Jurkat, Clone E6-1 (cell line): ENCODE measurements at regions not wholly inside any gene's neighbourhood (a gene's known extent, or its start where the extent isn't known, plus 50 kb on each side); places are given as distances from the start of the nearest gene placed in this dataset.

Source experiments
- DNase-seq: peaks from one replicate; pipeline ENCODE4 v3.0.0-alpha.2; 2011; ENCODE audit warnings: low read depth, low spot score
- H3K4me3 ChIP-seq: 2 replicates; pipeline ENCODE4 v1.5.1; 2011; ENCODE audit warnings: mild to moderate bottlenecking, low read length, control low read depth, moderate library complexity

DNA sequence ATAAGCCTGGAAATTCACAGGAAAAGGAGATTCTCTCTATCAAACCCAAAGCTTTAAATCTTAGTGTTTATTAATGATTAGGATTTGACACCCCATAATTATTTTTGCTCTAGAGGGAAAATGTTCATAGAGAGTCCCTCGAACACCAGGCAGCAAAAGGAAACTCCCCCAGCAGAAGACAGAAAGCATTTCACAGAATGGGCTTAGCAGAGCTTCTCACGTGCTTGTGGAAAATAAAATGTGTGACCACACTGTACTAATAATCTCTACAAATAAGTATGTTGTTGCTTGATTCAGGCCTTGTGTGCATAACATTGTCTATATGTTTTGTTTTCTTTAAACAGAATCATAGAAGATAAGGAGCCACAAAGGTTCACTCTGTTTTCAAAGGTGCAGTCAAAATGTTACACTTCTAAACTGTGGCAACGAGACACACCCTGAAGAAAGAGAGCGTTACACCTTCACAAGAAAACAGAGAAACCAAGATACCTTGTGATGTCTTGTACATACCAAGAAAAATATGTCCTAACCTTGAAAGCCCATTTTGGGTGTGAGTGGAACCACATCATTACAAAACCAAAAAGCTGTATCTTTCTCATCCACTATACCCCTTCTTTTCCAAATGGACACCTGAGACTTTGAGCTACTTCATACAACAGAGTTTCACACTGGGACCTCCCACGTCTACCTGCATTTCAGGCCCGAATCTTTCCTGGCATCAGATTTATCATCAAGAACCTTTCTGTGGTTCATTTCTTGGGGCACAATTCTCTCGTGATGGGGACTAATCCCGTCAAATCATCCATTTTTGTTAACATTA lies 282.5 kb downstream of the ETS1 start:
- H3K4me3 ChIP-seq, result no peak overlapping the region
- no peak for DNase-seq

DNA sequence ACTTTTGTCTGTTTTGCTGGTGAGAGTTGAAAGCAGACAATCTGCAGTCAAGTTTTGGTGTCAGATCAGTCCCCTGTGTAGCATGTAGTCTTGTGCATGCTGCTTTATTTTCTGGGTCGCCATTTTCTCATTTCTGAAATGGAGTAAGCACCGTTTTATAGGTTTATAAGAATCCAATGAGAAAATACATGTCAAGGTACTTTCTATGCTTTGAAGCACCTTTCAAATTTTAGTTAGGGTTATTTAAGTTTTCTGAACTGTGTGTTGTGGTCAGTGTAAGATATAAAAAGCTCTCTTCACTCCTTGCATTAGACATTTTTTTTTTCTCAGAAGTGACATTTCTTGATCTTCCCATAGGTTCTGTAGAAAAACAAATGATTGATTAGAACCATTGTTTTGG lies 283.2 kb downstream of the ETS1 start:
- DNase-seq, result no peak
- H3K4me3 ChIP-seq, result no peak overlapping the region

DNA sequence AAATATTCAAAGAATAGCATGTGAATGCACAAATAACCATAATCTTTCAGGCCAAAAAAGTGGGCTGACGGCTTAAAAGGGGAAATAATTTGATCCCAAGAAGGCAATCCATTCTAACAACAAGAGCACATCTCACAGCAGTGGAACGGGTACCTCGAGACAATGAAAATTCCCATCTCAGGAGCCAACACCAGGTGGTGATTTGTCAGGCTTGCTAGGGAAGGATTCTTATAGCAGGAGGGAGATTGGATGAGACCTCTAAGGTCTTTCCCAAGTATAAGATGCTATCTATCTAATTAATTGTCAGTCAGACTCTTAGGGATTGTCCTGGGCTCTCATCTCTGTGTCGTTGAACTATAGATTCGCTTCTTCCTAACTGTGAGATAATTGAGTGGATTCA lies 284.0 kb downstream of the ETS1 start:
- H3K4me3 ChIP-seq, result no peak overlapping the region
- no peak for DNase-seq

DNA sequence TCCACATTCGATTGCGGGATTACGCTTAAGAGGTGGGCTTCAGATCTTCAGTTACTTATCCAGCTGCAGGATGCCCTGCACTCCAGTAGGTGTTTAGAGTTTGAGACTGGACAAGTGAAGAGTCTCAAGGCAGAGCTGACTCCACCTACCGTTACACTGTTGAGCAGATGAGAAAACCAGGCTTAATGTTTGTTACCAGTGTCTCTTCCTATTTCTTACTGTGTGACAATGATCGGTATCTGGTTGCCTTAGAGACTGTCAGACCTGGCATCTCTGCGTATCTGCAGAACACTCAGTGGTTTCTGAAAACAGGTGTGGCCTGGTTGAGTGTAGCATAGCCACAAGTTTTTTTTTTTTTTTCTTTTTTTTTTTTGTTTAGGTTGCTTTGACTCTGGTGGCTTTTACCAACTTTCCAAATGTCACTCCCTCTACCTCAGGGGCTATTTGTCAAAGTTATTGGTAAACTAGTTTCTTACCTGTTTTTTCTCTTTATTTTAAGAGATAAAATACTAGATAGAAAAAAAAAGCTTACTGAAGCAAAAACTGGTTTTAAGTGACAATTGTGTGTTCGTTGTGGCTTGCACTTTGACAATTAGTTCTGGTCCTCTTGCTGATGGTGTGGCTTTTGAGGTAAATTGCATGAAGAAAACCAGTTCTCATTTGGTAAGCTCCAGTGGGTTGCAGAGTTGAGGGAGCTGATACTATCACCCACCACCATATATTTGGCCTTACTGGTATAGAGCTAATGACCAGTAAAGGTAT lies 284.8 kb downstream of the ETS1 start:
- H3K4me3 ChIP-seq, result peak overlapping the region; percentile 51
- DNase-seq, result peak; percentile 100

DNA sequence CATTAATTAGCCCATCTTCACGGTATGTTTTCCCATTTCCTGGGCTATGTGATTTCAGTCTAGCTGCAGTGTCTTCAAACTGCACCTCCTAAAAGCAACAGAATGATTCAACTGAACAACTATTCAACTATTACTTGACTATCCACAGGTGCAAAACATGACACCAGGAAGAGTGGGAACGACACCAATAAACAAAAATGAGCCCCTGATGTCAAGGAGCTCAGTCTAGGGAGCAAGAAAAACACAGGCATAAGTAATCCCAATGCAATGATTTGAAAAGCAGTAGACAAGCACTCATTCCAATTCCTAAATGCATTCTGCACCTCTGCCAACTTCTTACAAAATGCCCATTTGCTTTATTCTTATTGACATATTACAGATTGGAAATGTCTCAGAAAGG lies 285.6 kb downstream of the ETS1 start:
- no peak for DNase-seq
- peak overlapping the region; percentile 51 for H3K4me3 ChIP-seq

DNA sequence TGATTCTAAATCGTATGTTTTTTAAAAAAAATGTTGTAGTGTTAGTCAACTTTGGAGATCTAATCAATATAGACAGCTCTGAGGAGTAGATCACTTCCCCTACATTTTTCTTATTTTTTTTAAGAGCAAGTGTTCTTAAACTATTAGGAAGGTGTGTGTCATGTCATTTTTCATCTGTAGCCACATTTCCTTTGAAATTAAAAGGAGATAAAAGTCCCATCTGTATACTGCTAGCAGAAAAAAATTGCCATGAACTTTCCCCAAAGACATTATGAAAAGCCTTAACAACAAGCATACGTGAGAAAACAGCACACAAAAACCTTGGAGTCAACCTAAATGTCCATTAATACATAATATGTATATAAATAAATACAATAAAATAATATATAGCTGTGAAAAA lies 286.6 kb downstream of the ETS1 start:
- H3K4me3 ChIP-seq, result no peak overlapping the region
- no peak for DNase-seq

DNA sequence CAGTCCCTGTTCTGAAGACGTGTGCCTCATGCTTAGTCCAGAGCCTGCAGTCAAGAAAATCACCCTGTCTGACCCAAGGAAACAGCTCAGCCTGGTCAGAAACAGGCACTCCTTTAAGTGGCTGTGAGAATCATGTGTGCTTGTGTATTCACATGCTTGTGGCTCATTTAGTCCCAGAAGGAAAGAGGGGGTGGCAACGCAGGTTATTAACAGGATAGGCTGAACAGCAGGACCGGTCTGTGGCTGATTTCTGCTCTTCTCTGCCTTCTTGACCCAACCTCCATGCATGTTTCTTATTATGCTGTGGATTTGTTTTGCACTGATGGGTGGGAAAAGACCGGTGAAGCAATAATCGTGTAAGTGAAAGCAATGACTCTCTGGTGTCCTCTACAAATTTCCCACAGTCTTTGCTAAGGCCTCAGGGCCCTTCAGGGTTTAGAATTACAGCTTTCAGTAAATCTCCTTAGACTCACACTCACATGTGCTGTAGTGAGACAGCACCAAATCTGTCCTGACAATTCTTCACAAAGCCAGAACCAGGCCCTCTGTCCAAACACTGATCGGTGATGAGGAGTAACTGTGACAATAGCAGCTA lies 288.1 kb downstream of the ETS1 start:
- H3K4me3 ChIP-seq, result no peak overlapping the region
- no peak for DNase-seq

DNA sequence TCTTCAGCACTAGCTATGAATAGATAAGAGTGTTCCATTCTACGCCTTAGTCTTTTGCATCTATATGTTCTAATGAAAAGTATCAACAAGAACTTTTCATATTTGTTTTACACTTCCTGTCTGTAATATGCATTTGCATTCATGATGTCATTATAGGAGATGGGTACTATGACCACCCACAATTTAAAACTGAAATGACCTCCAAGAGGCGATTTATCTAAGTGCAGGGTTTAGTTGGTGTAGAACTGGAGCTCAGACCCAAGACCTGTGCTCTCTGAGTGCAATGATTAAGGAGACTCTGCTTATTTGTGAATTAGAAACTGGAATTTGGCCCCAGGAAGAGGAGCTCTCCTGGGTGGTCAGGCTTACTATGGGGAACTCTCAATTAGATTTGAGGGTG lies 289.1 kb downstream of the ETS1 start:
- H3K4me3 ChIP-seq, result no peak overlapping the region

DNA sequence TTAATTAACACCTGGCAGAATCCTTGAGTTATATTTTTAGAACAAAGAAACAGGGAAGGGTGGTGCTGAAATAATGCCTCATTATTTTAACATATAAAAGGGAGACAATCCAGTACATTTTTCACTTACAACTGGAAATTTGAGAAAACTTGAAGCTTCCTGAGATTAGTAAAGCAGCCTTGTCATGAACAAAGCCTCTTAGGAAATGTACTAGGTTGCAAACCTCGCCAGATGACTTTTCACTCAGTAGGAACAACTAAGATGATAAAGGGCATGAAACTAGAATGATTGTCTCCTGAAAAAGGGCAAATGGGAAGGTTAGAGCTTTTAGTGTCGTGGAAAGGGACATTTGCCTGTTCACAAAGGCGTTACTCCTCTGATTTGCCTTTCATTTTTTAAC lies 289.6 kb downstream of the ETS1 start:
- no peak for DNase-seq
- no peak overlapping the region for H3K4me3 ChIP-seq

More for the DNA sequence above, 289.1 kb downstream of the ETS1 start:
- no peak for DNase-seq

DNA sequence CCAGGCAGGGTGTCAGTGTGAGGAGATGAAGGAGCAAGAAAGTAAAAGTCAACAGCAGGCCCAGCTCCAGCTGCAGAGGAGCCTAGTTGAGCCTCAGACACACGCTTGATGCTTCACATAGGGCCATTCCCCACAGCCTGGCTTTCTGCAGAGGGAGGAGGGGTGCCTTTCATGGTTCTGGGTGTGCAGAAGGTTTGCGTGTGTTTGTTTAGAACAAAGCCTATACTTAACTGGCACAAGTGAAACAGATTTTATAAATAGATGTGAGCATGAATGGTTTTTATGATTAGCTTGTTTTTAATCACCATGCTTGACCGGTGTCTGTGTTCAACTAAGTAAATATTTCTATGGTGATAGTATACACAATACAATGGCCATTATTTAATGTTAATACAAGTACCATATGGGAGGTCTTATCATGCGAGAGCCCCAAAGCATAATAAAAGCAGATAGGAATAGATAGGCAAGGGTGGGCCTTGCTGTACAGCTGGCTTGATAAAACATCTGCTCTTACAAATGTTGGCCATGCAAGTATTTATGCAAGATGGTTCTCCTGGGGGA lies 290.2 kb downstream of the ETS1 start:
- DNase-seq, result no peak
- no peak overlapping the region for H3K4me3 ChIP-seq

DNA sequence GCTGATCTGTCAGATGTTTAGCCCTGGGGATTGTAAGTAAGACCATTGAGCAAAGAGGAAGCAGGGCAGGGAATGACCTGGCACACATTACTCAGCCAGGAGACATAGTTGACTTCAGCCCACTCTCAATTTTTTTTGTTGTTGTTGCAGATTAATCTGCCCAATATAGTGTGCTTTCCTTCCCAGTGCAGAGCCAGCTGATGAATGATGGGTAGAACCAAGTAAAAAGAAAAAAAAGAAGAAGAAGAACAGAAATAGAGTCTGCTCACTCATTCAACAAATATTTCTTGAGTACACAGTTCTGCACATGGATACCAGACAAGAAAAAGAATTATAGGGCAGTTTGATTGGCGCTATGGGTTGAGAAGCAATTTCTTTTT lies 292.7 kb downstream of the ETS1 start:
- H3K4me3 ChIP-seq, result no peak overlapping the region
- DNase-seq, result no peak

DNA sequence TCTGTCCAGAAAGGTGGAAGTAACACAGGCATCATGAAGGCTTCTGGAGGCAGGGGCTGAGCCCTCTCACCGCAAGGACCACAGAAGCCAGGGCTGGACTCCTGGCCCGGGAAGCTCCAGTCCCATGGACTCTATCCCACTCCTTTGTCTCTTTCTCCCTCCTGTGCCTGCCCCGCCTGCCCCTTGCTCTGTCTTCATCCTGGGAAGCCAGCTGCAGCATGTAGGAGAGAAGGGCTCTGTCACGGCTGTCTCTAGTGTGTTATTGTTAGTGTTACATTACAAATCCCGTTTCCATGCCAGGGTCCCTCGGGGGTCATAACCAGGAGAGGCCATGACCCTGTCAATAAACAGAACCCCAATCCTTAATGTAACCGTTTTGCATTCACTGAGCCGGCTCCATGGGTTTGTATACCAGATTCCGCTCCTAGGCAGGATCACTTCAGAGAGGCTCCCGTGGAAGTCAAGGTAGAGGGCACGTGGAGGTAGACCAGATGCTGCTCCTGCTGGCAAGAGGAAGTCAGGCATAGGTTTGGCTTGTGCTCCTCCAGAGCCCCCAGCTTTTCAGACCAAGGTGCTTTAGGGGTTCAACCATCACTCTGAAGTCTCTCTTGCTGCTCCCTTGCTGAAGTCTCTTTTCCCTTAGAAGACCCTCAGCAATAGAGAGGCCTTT lies 293.2 kb downstream of the ETS1 start:
- no peak for DNase-seq
- no peak overlapping the region for H3K4me3 ChIP-seq

DNA sequence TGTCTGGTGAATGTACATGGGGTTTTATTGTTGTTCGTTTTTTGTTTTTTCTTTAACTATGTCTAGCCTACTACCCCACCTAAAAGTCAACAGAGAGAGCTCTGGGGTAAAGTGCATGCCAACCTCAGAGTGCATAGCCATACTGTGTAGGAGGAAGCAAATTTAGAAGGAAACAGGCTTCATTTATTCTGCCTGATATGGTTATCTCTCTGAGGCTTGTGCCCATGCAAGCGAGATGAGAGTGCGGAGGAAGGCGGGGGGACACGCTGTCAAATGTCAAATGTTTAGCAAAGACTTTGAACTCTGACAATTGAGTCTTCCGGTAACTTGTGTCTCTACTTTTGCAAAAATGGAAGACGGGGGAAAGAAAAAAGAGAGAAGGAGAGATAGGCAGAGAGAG lies 295.5 kb downstream of the ETS1 start:
- H3K4me3 ChIP-seq, result no peak overlapping the region
- peak; percentile 80 for DNase-seq

DNA sequence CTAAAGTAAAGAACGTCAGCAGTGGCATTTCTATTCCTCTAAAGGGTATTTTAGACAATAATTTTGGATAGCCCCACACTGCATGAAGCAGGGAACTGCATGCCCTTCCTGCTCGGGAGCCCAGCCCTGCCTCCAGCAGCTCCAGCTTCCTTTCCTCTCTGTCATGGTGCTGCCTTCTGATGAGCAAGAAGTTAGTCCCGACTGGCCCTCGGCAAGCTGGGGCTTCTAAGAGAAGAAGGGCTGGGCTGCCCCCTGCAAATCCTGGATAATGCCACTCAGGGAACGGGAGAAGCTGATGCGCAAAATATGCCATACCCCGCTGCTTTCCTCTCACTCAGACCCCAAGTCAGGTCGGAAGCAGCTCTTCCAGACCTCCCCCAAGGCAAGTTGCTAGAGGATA lies 296.4 kb downstream of the ETS1 start:
- no peak overlapping the region for H3K4me3 ChIP-seq
- no peak for DNase-seq

DNA sequence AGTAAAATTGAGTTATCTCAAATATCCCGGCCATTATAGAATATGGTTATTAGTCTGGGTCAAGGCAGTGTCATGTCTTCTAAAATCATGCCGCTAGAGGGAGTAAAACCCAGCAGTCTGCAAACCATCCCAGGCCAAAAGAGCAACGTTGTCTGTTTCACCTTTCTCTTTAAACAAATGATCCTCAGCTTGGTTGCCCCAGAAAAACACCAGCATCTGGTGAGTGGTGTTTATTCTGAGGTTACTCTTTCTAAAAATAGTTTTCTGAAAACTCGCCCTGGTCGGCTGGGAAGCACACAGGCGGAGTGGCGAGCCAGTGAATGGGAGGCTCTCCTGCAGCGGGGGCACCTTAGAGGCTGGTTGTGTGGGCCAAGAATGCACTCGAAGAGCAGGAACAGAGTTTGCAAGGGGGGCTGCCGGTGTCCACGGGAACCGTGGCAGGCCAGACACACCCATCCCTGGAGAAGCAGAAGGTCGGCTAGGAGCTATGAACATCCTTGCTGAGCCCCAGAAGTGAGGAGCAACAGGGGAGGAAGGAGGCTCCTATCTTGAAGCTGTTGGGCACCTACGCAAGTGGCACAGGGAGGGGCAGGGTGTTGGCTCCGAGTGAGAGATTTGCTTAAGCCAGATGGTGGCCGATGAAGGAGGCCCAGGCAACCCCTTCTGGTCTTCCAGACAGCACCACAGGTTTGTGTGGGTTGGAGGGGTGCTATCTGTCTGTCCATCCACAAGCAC lies 297.1 kb downstream of the ETS1 start:
- H3K4me3 ChIP-seq, result no peak overlapping the region; the same call in 1 of the 2 replicates
- peak; percentile 89 for DNase-seq

DNA sequence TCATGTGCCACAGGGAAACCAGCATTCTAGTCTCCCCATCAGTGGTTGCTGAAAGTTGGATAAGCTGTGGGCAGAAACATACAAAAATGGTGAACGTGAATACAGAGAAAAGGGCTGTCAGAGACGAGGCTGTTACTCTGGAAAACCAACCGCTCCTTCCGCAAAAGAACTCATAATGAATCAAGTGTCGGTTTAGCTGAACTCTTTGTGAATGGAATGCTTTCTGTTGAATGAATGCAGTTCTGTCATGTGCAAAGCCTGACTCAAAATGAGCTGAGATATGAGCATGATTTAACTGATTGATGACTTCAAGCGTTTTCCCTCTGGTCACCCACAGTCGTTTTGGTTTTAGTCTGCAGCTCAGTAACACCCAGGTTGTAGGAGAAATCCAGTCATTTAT lies 298.3 kb downstream of the ETS1 start:
- no peak for DNase-seq
- no peak overlapping the region for H3K4me3 ChIP-seq

DNA sequence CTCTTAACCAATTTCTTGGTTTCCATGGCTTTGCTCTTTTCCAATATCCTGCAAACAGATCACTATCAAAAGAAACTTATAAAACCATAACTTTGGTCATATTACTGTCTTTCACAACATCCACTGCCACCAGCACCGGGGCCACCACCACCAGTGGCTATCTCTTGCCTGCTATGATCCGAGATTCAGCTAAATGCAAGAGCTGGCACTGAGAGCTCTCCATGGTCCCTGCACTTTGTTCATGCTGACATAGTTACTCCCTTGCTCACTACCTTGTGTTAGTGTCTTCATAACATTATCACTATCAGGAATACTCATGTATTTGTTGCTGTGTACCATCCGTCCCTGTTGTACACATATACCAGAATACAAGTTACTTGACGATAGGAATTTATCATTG lies 299.0 kb downstream of the ETS1 start:
- no peak for DNase-seq

DNA sequence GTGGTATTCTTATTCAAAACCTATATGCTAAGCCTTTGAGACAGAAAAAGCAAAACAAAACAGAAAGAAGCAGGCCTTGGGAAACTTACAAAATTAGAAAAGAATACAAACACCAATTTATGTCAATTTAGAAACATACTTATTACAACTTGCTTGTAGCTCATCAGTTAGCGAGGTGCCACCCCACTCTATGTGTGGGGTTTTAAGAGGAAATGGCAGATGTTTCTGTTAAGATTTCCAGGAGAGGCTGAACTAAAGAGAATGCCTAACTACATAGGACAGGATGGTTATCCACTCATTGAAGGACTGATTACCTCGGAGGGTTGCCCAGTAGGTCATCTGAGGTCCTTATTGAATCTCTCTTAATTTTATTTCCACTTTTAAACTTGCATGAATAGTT lies 302.0 kb downstream of the ETS1 start:
- no peak overlapping the region for H3K4me3 ChIP-seq
- DNase-seq, result no peak

More for the DNA sequence above, 299.0 kb downstream of the ETS1 start:
- H3K4me3 ChIP-seq, result no peak overlapping the region

DNA sequence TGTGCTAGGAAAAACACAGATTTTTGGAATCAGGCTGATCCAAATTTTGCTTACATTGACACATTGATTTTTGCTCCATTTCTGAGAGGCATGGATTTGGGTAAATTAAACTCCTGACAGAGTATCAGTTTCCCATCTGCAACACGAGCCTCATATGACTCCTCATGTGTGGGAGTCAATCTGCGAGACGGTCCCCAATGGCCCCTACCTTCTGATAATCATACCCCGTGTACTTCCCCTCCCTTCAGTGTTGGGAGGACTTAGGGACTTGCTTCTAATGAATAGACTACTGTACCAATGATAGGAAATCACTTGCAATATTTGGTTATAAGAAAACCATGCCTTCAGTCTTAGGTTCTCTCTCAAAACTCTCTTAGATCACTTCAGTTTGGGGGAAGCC lies 302.7 kb downstream of the ETS1 start:
- no peak overlapping the region for H3K4me3 ChIP-seq
- no peak for DNase-seq
